NCI-H345 treated with DMSO at 0.1 percent for 48 hours (cell line): ENCODE measurements at regions not wholly inside any gene's neighbourhood (a gene's known extent, or its start where the extent isn't known, plus 50 kb on each side); places are given as distances from the start of the nearest gene placed in this dataset.

Experiments
- DNase-seq: peaks from one replicate; lab custom pipeline; 2025; ENCODE audit not compliant: unreplicated experiment; lab: John Stamatoyannopoulos, UW

DNA sequence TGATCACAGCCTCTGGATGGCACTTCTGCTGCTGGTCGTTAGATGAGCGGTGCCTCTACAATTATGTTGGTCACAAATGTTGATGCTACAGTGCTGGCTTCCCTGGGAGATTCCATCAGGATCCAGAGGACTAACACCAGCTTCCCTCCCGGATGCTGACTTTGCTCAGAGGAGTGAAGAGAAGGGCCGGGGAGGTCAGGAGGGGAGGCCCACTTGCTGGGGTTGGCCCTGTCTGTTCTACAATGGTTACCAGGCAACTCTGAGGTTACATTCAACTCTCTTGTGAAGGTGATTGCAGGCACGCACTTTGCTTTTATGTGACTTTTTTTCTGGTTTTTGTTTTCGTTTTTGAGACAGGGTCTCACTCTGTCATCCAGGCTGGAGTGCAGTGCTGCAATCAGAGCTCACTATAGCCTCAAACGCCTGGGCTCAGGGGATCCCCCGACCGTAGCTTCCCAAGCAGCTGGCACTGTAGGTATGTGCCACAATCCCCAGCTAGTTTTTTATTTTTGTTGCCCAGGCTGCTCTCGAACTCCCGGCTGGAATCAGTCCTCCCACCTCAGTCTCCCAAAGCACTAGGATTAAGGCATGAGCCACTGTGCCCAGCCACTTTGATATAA, 112.5 kb downstream of the ADSS2 start:
- DNase-seq, result no peak

DNA sequence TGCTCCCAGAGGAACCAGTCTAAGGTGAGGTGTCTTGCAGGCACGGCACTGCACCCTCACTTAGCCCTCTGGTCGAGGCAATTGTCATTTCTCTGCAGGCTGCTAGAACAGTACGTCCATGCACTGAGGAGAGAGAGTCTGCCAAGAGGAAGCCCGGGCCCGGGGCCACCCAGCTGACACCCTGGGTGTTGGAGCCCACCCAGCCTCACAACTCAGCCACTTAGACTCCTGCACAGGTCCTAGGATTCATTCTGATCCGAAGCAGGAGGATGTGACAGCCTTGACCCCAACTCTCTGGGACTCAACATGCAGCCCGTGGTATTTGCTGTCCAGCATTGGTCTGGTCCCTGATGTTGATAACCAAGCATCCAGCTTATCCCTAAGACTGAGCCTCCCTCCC, 111.9 kb downstream of the ADSS2 start:
- DNase-seq, result no peak

DNA sequence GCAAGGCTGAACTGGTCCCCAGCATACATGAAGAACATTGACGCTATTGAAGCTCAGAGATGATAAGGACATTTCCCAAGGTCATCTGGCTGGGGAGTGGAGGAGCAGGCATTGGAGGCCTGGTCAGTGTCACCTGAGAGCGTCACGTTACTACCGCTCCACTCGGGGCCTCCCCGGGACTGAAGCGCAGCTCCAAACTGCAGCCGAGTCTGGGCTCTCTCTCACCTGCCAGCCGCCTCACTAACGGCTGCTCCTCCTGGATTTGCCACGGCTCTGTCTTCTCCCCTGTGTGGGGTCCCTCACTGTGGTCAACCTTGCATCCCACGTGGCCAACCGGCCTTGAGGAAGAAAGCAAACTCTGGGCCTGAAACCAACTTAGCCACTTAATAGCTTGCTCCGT, 111.3 kb downstream of the ADSS2 start:
- no peak for DNase-seq

- peak; percentile 67 for DNase-seq
Measured at GRCh38 chr1:244341455-244342450, 110.0 kb downstream of the ADSS2 start.

DNA sequence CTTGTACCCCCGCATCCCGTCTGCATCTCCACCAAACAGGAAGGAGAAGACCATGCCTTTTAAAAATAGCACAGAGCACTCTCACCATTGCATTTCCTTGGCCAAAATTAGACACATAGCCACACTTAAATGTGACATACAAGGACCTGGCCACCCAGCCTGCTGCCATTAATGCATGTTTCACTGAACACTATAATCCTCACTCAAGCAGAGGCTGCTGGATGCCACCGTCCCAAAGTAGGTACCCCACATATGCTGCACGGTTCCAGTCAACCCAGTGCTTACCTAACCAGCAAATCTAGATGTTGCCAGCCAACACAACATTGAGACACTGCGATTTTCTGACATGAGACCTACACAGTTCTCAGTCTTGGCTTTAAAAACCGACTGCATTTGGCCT, 107.7 kb downstream of the ADSS2 start:
- DNase-seq, result no peak

GRCh38 chr1:244346972-244347618, 104.6 kb downstream of the ADSS2 start:
- DNase-seq, result no peak

- no peak for DNase-seq
Measured at GRCh38 chr1:244347942-244348341, 103.8 kb downstream of the ADSS2 start.

DNA sequence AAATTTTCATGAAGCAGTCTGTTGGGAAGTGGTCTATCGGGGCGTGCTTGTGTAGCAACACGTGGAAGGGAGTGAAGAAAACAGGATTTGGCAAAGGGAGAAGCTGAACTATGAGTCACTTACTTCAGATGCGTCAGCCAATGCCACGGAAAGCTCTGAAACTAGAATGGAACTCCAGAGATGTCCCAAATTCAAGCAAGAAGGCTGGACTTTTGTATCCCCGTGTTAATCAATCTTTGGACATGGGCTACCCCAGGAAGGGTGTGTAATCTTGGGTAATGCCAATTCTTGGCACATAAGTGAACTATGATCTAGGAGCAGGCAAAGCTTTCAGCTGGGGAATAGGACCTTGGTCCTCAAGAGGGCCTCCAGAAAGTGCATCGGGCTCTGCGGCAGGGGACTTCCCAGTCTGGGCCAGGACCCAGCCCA, 102.6 kb downstream of the ADSS2 start:
- DNase-seq, result no peak

DNA sequence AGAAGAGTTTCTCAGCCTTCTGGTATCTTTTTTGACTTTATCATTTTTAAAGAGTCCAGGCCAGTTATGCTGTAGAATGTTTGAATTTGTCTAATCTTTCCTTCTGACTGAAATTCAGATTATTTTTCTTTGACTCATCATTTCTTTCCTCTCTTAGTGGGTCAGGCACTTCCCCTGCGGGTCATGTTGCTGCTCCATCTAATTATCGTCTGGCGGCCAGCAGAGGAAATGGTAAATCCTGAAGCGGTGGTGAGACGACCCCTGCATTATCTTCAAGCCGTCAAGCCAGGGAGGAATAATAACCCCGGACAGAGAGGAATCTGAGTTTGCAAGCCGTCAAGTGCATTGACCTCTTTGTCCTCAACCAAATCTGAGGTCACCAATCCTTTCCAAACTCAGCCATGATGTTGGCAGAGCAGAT, 102.1 kb downstream of the ADSS2 start:
- DNase-seq, result no peak

- DNase-seq, result no peak
Measured at GRCh38 chr1:244350027-244350426, 101.7 kb downstream of the ADSS2 start.

DNA sequence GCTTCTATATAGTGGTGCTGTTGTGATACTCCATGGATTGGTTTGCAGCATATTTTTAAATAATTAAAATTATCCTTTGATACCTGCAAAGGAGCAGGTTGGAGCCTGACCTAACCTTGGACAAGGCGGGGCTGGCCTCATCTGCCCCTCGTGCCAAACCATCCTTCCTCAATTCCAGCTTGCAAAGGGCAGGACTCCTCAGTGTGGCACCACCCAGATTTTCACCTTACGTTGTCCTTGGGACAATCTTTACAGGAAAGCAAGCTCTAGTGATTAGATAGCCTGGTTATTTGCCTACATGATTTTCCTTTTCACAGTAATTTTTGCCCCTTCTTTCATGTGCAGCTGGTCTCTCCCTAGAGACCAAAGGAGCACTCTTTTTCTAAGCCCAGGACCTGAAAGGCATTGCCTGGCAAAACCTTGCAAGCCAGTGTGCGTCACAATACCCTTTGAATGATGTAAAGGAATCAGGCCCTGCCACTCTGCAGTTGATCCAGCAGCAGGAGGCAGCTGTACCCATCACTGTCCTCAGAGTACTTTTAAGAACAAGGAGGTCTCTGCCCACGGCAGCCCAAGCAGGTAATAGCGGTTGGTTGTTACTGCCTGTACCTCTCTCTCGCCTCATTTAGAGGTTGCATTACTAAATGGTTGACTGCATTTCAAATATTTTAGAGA, 99.4 kb downstream of the ADSS2 start:
- no peak for DNase-seq

GRCh38 chr1:244353551-244354091, 98.1 kb downstream of the ADSS2 start:
- DNase-seq, result no peak

- DNase-seq, result no peak
Measured at GRCh38 chr1:244354810-244355278, 96.9 kb downstream of the ADSS2 start.

DNA sequence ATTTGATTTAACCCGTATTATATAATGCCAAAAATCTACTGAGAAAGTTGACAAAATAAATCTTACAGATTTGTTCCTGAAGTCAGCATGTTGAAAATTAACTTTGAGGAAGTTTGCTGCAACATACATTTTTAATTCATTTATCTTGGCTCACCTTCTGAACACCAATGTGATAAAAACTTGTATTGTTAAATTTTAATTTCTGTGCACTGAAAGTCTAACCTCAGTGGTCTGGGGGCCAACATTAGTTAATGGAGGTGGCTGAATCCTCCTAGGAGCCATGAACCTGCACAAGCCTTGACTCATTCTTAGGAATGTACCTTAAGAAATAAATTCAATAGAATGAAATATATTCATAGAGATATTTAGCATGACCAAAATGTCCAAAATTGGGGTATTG, 95.3 kb downstream of the ADSS2 start:
- DNase-seq, result no peak
